CD4-positive, CD25-positive, alpha-beta regulatory T cell (primary cell): ENCODE measurements at regions not wholly inside any gene's neighbourhood (a gene's known extent, or its start where the extent isn't known, plus 50 kb on each side); places are given as distances from the start of the nearest gene placed in this dataset.

Experiments
- ATAC-seq, 2 donors: fragments of 150-1000 bp; cut with Tn5 transposase; one replicate each; pipeline ENCODE4 v1.10.0; 2021; ENCODE audit warnings: low read depth in 2 of 2, moderate number of reproducible peaks in 2 of 2, moderate library complexity in 1 of 2
- DNase-seq, 3 donors: peaks; one replicate each; pipeline versions ENCODE4 v3.0.0 to v3.0.0-alpha.2; 2012 to 2022; ENCODE audit warnings: mixed read lengths in 1 of 3
- H3K27ac ChIP-seq: one replicate; pipeline ENCODE4 v1.7.0; 2013; ENCODE audit warnings: mild to moderate bottlenecking, low read length; ENCODE audit not compliant: insufficient read depth, poor library complexity, severe bottlenecking
- H3K27me3 ChIP-seq: one replicate; pipeline ENCODE4 v1.7.0; 2013; ENCODE audit warnings: low read length; ENCODE audit not compliant: control insufficient read depth, insufficient read depth
- H3K36me3 ChIP-seq: one replicate; pipeline ENCODE4 v1.7.0; 2013; ENCODE audit warnings: mild to moderate bottlenecking, low read length, moderate library complexity; ENCODE audit not compliant: control insufficient read depth, insufficient read depth
- H3K4me1 ChIP-seq: 2 replicates; pipeline ENCODE4 v1.7.0; 2013; ENCODE audit warnings: mild to moderate bottlenecking, low read length; ENCODE audit not compliant: insufficient read depth, control insufficient read depth, poor library complexity, severe bottlenecking
- H3K4me3 ChIP-seq: one replicate; pipeline ENCODE4 v1.7.0; 2013; ENCODE audit warnings: low read depth, mild to moderate bottlenecking, low read length, moderate library complexity
- H3K9me3 ChIP-seq, 2 experiments: 1 replicate in 1 of 2; 2 replicates in 1 of 2; pipeline ENCODE4 v1.7.0; 2013; ENCODE audit warnings: low read length in 2 of 2, mild to moderate bottlenecking in 1 of 2, moderate library complexity in 1 of 2; ENCODE audit not compliant: control insufficient read depth in 2 of 2
- H3K27ac Mint-ChIP-seq, 3 donors: one replicate each; pipeline ENCODE4 v1.8.0; 2020 to 2022; ENCODE audit warnings: mild to moderate bottlenecking in 3 of 3, mixed read lengths in 3 of 3, moderate library complexity in 2 of 3
- H3K27me3 Mint-ChIP-seq: one replicate; pipeline ENCODE4 v1.8.0; 2022; ENCODE audit warnings: mild to moderate bottlenecking, mixed read lengths
- H3K36me3 Mint-ChIP-seq: one replicate; pipeline ENCODE4 v1.8.0; 2020; ENCODE audit warnings: mixed read lengths
- H3K4me1 Mint-ChIP-seq, 4 donors: one replicate each; pipeline ENCODE4 v1.8.0; 2020 to 2022; ENCODE audit warnings: mixed read lengths in 4 of 4, mild to moderate bottlenecking in 1 of 4
- H3K4me3 Mint-ChIP-seq, 4 donors: one replicate each; pipeline ENCODE4 v1.8.0; 2020 to 2022; ENCODE audit warnings: mild to moderate bottlenecking in 4 of 4, mixed read lengths in 4 of 4, moderate library complexity in 3 of 4
- H3K9me3 Mint-ChIP-seq, 7 donors: one replicate each; pipeline ENCODE4 v1.8.0; 2020 to 2022; ENCODE audit warnings: mixed read lengths in 7 of 7, mild to moderate bottlenecking in 3 of 7, moderate library complexity in 2 of 7

- H3K4me1 ChIP-seq: peaks cover 10% of the 10 kb centered on the region
- H3K27ac ChIP-seq: no peak overlapping the region
- no peak overlapping the region for H3K4me3 ChIP-seq
- DNase-seq: no peak
- no peaks in the 10 kb centered on the region for H3K9me3 ChIP-seq
- ATAC-seq: no peak
- H3K4me1 Mint-ChIP-seq: peaks cover 10 to 13% (median 11%) of the 10 kb centered on the region in 4 donors
- peaks cover 0 to 3% (median 0%) of the 10 kb centered on the region in 7 donors for H3K9me3 Mint-ChIP-seq
- no peaks in the 10 kb centered on the region for H3K36me3 Mint-ChIP-seq
- no peak overlapping the region for H3K4me3 Mint-ChIP-seq
- no peaks in the 10 kb centered on the region for H3K27me3 ChIP-seq
- no peaks in the 10 kb centered on the region for H3K36me3 ChIP-seq
- no peak overlapping the region for H3K27ac Mint-ChIP-seq
- peaks cover 7% of the 10 kb centered on the region for H3K27me3 Mint-ChIP-seq
Observed at GRCh38 chr6:105897131-105897530, 189.0 kb upstream of the PRDM1 start.

DNA sequence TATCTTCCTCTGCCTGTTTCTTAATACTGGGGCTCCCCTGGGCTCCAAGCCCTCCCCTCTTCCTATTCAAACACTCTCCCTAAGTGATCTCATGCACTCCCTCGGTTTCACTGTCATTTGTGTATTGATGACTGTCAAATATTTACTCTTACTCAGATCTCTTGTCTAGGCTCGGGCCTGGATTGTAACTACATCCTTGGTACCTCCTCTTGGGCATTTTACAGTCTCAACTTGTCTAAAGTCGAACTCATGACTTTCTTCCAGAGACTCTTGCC is 189.4 kb upstream of the PRDM1 start:
- H3K36me3 Mint-ChIP-seq: no peaks in the 10 kb centered on the region
- DNase-seq (no peak), ATAC-seq (no peak)
- no peaks in the 10 kb centered on the region for H3K36me3 ChIP-seq
- H3K9me3 ChIP-seq: no peaks in the 10 kb centered on the region
- H3K4me3 ChIP-seq: no peak overlapping the region
- peaks cover 0 to 3% (median 0%) of the 10 kb centered on the region in 7 donors for H3K9me3 Mint-ChIP-seq
- H3K27ac Mint-ChIP-seq: no peak overlapping the region
- H3K4me3 Mint-ChIP-seq: no peak overlapping the region
- peaks cover 10% of the 10 kb centered on the region for H3K4me1 ChIP-seq
- peaks cover 7% of the 10 kb centered on the region for H3K27me3 Mint-ChIP-seq
- no peaks in the 10 kb centered on the region for H3K27me3 ChIP-seq
- peaks cover 10 to 13% (median 11%) of the 10 kb centered on the region in 4 donors for H3K4me1 Mint-ChIP-seq
- no peak overlapping the region for H3K27ac ChIP-seq

DNA sequence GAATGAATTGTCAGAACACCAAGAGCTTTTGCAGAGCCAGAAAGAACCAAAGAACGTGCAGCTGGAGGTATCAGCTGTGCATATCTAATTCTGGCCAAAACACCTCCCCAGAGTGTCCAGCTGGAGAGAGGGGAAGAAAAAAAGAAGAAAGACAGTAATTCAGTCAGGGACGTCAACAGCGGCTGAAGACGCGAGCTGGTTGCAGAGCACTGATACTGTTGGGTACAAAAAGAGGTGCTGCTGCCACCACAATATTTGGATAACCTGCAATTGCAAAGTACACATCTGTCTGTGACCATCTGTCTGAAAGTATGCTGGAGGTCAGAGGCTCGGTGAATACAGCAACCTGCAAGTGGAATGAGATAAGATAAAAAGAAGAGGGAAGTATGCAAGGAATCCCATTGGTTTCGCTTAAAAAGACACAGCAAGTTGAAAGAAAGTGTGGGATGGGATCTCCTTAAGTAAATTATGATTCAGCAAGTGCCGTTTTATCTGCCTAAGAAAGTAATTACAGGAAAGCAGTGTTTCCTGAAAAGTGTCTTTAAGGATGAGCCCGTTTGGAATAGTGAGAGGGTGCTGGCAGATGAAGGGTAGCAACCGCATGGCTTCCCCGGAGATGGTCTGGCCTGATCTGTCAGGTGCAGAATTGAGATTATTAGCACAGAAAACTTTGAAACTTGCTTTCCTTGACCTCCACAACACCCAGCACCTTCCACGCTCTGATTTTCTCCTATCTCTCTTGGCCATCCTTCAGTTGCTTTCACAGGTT is 189.9 kb upstream of the PRDM1 start:
- Mint-ChIP-seq H3K27ac (no peak overlapping the region), H3K4me1 (peaks cover 10 to 13% (median 11%) of the 10 kb centered on the region in 4 donors), H3K4me3 (no peak overlapping the region), H3K9me3 (peaks cover 0 to 3% (median 0%) of the 10 kb centered on the region in 7 donors), H3K36me3 (no peaks in the 10 kb centered on the region), H3K27me3 (peaks cover 7% of the 10 kb centered on the region)
- Histone ChIP-seq H3K4me1 (peaks cover 10% of the 10 kb centered on the region), H3K27ac (no peak overlapping the region), H3K9me3 (no peaks in the 10 kb centered on the region), H3K4me3 (no peak overlapping the region), H3K27me3 (no peaks in the 10 kb centered on the region), H3K36me3 (no peaks in the 10 kb centered on the region)
- ATAC-seq: no peak
- DNase-seq: no peak

- Mint-ChIP-seq H3K36me3 (no peaks in the 10 kb centered on the region), H3K4me3 (no peak overlapping the region), H3K4me1 (peaks cover 0 to 3% (median under 1%) of the 10 kb centered on the region in 4 donors), H3K27ac (peak overlapping the region in 1 of 3 donors; percentile 1), H3K27me3 (peaks cover 7% of the 10 kb centered on the region), H3K9me3 (peaks cover 0 to 3% (median 0%) of the 10 kb centered on the region in 7 donors)
- no peak for ATAC-seq
- Histone ChIP-seq H3K36me3 (no peaks in the 10 kb centered on the region), H3K27me3 (no peaks in the 10 kb centered on the region), H3K27ac (no peak overlapping the region), H3K4me1 (no peaks in the 10 kb centered on the region), H3K4me3 (no peak overlapping the region), H3K9me3 (no peaks in the 10 kb centered on the region)
- no peak for DNase-seq
Observed at GRCh38 chr6:105894556-105894955, 191.6 kb upstream of the PRDM1 start.

GRCh38 chr6:105893741-105894140 is 192.4 kb upstream of the PRDM1 start:
- Histone ChIP-seq H3K4me3 (no peak overlapping the region), H3K36me3 (no peaks in the 10 kb centered on the region), H3K27me3 (no peaks in the 10 kb centered on the region), H3K27ac (no peak overlapping the region), H3K9me3 (no peaks in the 10 kb centered on the region), H3K4me1 (no peaks in the 10 kb centered on the region)
- Mint-ChIP-seq H3K36me3 (no peaks in the 10 kb centered on the region), H3K4me3 (no peak overlapping the region), H3K9me3 (peaks cover 0 to 2% (median 0%) of the 10 kb centered on the region in 7 donors), H3K4me1 (peaks cover 0 to under 1% (median 0%) of the 10 kb centered on the region in 4 donors), H3K27ac (no peak overlapping the region), H3K27me3 (peaks cover 4% of the 10 kb centered on the region)
- DNase-seq: no peak
- no peak for ATAC-seq

DNA sequence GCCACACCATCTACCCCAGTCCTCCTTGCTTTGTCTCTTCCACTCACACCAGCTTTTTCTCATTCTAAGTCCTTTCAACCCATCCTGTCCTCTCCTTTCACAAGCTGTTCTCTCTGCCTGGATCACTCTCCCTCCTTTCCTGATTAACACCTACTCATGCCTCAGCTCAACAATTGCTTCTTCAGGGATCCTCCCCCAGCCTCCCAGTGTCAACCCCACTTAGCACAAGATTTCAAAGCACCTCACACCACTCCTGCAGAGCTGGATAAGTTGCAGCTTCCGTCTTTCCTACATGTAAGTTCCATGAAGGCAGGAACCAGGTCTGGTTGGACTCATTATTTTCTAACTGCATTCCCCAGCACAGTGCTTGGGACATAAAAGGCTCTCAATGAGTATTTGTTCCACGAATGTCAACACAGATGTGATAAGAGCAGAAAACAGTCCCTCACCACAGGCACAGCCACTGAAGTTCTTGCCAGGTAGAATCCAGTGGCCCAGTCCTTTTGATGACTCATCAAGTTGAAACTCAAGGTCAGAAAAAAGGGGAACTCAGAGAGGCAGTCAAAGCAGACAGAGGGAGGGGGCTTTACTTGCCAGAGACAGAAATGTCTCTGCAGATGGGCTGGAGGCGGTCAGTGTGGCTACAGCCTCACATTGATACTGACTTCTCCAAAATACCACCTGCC is 193.4 kb upstream of the PRDM1 start:
- ATAC-seq (peak; percentile 18 to 37), DNase-seq (no peak)
- no peaks in the 10 kb centered on the region for H3K36me3 Mint-ChIP-seq
- peaks cover 4% of the 10 kb centered on the region for H3K27me3 Mint-ChIP-seq
- Histone ChIP-seq H3K4me1 (no peaks in the 10 kb centered on the region), H3K36me3 (no peaks in the 10 kb centered on the region), H3K4me3 (no peak overlapping the region), H3K27ac (no peak overlapping the region), H3K27me3 (no peaks in the 10 kb centered on the region), H3K9me3 (no peaks in the 10 kb centered on the region)
- H3K27ac Mint-ChIP-seq: peak overlapping the region in 1 of 3 donors; percentile 14
- H3K4me1 Mint-ChIP-seq: no peaks in the 10 kb centered on the region
- no peak overlapping the region for H3K4me3 Mint-ChIP-seq
- peaks cover 0 to 2% (median 0%) of the 10 kb centered on the region in 7 donors for H3K9me3 Mint-ChIP-seq

- Histone ChIP-seq H3K27me3 (no peaks in the 10 kb centered on the region), H3K4me1 (no peaks in the 10 kb centered on the region), H3K36me3 (no peaks in the 10 kb centered on the region), H3K27ac (no peak overlapping the region), H3K9me3 (no peaks in the 10 kb centered on the region), H3K4me3 (no peak overlapping the region)
- peaks cover 0 to 2% (median 0%) of the 10 kb centered on the region in 7 donors for H3K9me3 Mint-ChIP-seq
- no peak overlapping the region for H3K27ac Mint-ChIP-seq
- H3K36me3 Mint-ChIP-seq: no peaks in the 10 kb centered on the region
- peaks cover 4% of the 10 kb centered on the region for H3K27me3 Mint-ChIP-seq
- no peak for ATAC-seq
- peaks cover 0 to 3% (median under 1%) of the 10 kb centered on the region in 4 donors for H3K4me1 Mint-ChIP-seq
- no peak overlapping the region for H3K4me3 Mint-ChIP-seq
- DNase-seq: no peak
Observed at GRCh38 chr6:105890521-105891244, 195.5 kb upstream of the PRDM1 start.
